ENCODE measurements at regions not wholly inside any gene's neighbourhood (a gene's known extent, or its start where the extent isn't known, plus 50 kb on each side); places are given as distances from the start of the nearest gene placed in this dataset.

DNA sequence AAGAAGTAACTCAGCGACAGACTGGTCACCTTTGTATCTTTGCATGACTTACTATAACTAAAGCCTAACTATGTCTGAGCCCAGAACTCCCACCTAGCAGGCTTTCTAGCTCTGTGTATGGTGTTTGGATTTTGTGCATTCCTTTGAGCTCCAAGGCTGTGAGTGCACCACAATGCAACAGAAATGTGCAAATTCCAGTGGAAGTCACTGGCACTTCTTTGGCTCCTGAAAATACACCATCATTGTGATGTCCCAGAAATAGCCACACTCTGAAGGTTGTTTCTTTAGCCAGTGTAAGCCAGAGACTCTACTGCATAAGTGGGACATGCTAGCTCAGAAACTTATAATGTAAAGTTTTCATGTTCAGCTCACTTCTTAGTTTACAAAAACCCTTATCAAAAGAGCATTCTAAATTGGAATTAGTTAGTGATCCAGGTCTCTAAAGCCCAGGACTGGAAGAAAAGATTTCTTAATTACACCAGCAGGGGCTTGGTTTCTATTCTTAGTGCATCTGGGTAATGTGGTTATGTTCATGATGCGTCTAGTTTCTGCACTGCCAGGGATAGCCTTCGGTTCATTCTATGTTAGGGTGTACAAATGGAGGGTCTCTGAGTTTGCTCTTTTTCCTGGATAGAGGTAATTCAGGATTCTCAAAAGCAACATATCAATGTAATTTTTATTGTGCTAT is 1239.5 kb upstream of the ZEB2 start:
- Histone ChIP-seq H3K9me3 (ENCODE audit: control insufficient read depth in 1 of 2, low read length in 2 of 2) (no peaks in the 10 kb centered on the region), H3K4me1 (ENCODE audit: control insufficient read depth in 1 of 2, insufficient read depth in 2 of 2, low read length in 2 of 2) (peaks cover 0 to 16% of the 10 kb centered on the region in 2 donors), H3K4me3 (ENCODE audit: low read depth in 1 of 2, low read length in 2 of 2) (no peak overlapping the region), H3K27ac (ENCODE audit: low read length) (no peak overlapping the region), H3K36me3 (ENCODE audit: control insufficient read depth in 1 of 2, insufficient read depth in 2 of 2, low read length in 2 of 2) (no peaks in the 10 kb centered on the region), H3K27me3 (ENCODE audit: low read depth, low read length) (no peaks in the 10 kb centered on the region)

DNA sequence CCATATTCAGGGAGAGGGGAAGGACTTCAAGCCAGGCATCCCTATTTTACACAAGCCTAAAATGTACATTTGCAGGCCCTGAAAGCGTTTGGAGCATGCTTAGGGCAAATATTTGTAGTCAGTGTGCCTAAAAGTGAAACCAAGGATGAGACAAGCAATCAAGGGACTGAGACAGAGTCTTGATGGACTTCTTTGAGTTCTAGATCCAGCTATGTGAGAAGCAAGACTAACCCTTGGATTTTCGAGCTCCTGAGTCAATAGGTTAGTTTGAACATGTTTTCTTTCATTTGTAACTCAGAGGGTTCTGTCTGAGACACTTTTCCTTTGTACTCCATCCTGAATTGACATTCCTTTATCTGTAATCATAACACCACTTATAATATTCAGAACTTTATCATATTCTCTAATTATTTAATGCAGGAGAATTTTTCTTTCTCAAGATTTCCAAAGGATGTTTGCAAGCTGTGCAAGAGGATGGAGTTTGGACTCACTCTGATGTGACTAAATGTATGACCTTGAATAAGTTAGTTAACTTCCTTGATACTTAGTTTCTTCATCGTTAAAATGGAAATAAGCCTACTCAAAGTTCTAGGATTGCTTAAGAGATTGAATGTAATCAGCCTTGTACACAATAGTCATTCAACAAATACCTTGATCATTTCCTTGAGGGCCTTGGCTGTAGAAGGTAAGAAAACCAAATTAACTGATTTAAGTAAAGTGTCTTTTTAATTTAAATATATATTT is 1237.8 kb upstream of the ZEB2 start:
- Histone ChIP-seq H3K27ac (ENCODE audit: low read length) (no peak overlapping the region), H3K4me3 (ENCODE audit: low read depth in 1 of 2, low read length in 2 of 2) (no peak overlapping the region), H3K27me3 (ENCODE audit: low read depth, low read length) (no peaks in the 10 kb centered on the region), H3K36me3 (ENCODE audit: control insufficient read depth in 1 of 2, insufficient read depth in 2 of 2, low read length in 2 of 2) (no peaks in the 10 kb centered on the region), H3K4me1 (ENCODE audit: control insufficient read depth in 1 of 2, insufficient read depth in 2 of 2, low read length in 2 of 2) (peaks cover 0 to 16% of the 10 kb centered on the region in 2 donors), H3K9me3 (ENCODE audit: control insufficient read depth in 1 of 2, low read length in 2 of 2) (no peaks in the 10 kb centered on the region)

DNA sequence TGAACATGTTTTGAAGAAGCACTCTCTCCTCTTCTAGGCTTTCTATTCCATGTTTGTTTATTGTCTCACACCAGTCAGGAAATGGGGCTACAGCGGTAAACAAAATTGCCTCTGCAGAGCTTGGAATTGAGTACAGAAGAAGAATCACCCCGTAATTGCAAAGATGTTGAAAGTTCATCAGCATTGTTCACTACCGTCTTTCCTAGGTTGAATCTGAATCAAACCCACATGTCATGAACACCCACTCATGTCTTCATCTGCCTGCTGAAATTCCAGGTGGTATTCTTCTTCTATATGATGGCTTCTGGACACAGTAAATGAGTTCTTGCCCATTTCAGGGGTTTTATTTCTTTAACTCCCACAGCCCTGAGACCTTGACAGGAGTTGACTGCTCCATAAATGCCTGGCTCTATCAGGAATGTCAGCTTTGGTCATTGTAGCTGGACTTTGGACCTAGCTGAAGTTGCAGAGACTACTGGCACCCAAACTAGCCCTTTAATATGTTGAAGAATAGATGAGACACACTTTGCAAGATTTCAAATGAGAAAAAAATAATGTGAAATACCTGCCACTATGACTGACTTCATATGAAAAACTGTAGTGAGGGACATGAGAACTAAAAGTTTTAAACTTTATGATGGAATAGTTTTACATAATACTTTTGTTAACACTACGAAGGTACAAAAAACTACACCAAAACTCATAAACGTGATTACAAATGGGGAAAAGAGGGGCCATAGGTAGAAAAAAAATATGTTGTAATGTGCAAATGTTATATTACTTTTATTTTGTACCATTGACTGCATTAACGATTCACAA is 1235.3 kb upstream of the ZEB2 start:
- Histone ChIP-seq H3K9me3 (ENCODE audit: control insufficient read depth in 1 of 2, low read length in 2 of 2) (no peaks in the 10 kb centered on the region), H3K4me3 (ENCODE audit: low read depth in 1 of 2, low read length in 2 of 2) (no peak overlapping the region), H3K4me1 (ENCODE audit: control insufficient read depth in 1 of 2, insufficient read depth in 2 of 2, low read length in 2 of 2) (peaks cover 0 to 18% of the 10 kb centered on the region in 2 donors), H3K27ac (ENCODE audit: low read length) (no peak overlapping the region), H3K27me3 (ENCODE audit: low read depth, low read length) (no peaks in the 10 kb centered on the region), H3K36me3 (ENCODE audit: control insufficient read depth in 1 of 2, insufficient read depth in 2 of 2, low read length in 2 of 2) (no peaks in the 10 kb centered on the region)

DNA sequence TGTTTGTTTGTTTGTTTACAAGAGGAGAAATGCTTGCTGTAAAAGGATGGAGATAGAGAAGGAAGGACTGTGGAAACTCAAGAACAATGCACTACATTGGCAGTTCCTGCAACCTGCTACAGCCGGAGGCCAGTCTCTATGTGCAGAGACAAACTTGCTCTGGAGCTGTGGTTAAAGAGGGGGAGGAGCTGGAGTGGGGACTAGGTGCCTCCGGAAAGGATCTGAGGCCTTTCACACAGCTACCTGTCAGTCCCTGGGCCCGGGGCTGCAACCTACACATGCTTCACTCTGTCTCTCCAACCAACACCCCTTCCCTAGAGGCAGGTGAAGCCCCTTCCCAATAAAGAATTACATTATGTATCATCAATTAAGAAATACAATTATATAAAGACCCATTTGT is 1234.0 kb upstream of the ZEB2 start:
- Histone ChIP-seq H3K4me1 (ENCODE audit: control insufficient read depth in 1 of 2, insufficient read depth in 2 of 2, low read length in 2 of 2) (peaks cover 0 to 12% of the 10 kb centered on the region in 2 donors), H3K9me3 (ENCODE audit: control insufficient read depth in 1 of 2, low read length in 2 of 2) (no peaks in the 10 kb centered on the region), H3K36me3 (ENCODE audit: control insufficient read depth in 1 of 2, insufficient read depth in 2 of 2, low read length in 2 of 2) (no peaks in the 10 kb centered on the region), H3K27ac (ENCODE audit: low read length) (no peak overlapping the region), H3K27me3 (ENCODE audit: low read depth, low read length) (no peaks in the 10 kb centered on the region), H3K4me3 (ENCODE audit: low read depth in 1 of 2, low read length in 2 of 2) (no peak overlapping the region)

DNA sequence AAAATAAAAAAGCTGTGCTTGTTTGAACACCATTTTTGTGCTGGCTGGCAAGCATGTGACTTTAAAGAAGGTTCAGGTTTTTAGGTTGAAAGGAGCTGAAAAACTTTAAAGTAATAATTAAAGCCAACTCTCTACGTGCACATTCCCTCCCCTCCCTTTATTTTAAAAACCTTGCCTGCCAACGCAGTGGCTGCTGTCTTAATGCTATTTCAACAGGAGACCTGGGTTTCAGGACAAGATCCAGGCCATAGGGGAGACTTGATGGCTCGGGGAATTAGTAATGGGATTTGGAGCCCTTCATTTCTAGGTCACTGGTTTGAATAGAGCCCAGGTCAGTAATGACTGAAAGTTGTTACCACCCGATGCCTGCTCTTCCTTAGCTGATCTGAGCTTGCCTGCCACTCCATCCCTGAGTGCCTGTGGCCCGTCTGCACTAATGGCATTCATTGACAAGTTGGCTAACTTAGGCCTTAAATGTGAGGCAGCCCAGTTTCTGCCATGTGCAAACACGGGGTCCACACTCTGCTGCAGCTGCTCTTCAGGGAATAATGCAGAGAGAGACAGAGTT is 1233.2 kb upstream of the ZEB2 start:
- no peaks in the 10 kb centered on the region for H3K27me3 ChIP-seq (ENCODE audit: low read depth, low read length)
- H3K27ac ChIP-seq (ENCODE audit: low read length), result peak overlapping the region; percentile 56
- no peak overlapping the region for H3K4me3 ChIP-seq (ENCODE audit: low read depth in 1 of 2, low read length in 2 of 2)
- peaks cover 0 to 12% of the 10 kb centered on the region in 2 donors for H3K4me1 ChIP-seq (ENCODE audit: control insufficient read depth in 1 of 2, insufficient read depth in 2 of 2, low read length in 2 of 2)
- no peaks in the 10 kb centered on the region for H3K36me3 ChIP-seq (ENCODE audit: control insufficient read depth in 1 of 2, insufficient read depth in 2 of 2, low read length in 2 of 2)
- no peaks in the 10 kb centered on the region for H3K9me3 ChIP-seq (ENCODE audit: control insufficient read depth in 1 of 2, low read length in 2 of 2)

DNA sequence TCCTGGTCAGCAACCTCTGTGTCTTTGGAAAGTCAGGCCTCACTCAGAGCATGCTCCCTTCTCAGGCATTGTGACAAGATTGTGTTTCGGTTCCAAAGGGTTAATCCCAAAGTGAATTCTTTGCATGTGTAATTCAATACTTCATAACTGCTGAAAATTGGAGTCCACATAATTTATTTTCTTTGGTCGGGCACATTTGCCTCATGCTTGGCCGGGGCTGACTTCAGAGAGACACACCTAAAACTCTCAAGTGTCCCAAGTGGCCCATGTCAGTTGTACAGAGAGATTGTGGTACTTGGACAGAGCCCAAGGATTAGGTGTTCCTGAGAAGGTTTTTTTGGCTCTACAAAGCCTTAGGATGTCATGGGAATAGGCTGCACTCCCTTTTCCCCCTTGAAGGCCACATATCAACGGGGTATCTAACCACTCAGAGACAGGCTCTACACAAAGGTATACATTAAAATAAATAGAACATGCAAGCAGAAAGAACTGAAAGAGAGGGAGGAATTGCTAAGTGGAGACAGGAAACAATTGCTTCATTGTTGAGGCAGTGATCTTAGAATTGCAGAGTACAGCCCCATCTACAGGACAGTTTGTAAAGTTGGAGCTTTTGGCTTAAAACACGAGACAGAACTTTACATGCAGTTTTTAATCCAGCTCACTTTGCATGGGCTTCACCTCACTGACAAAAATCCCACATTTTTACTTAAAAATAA is 1232.3 kb upstream of the ZEB2 start:
- Histone ChIP-seq H3K36me3 (ENCODE audit: control insufficient read depth in 1 of 2, insufficient read depth in 2 of 2, low read length in 2 of 2) (no peaks in the 10 kb centered on the region), H3K4me3 (ENCODE audit: low read depth in 1 of 2, low read length in 2 of 2) (no peak overlapping the region)

DNA sequence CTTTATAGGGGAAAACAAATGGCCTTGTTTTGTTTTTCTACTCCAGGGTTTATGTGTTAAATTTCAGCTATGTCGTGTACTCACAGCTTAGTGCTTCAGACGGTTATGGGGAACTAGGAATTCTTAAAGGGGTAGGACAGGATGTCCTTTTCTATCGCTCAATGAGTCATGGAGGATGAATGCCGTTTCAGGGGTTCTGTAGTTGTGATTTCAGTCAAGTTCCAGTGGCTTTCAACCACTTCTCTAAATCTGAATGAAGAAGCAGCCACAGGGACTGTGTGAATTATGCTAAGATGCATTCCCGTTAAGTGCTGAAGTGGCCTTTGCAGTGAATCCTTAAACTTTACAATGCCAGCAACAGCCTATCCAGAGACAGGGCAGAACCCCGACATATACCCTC is 1231.7 kb upstream of the ZEB2 start:
- H3K27ac ChIP-seq (ENCODE audit: low read length), result peak overlapping the region; percentile 56
- H3K27me3 ChIP-seq (ENCODE audit: low read depth, low read length), result no peaks in the 10 kb centered on the region

More for the DNA sequence above, 1232.3 kb upstream of the ZEB2 start:
- Histone ChIP-seq H3K9me3 (ENCODE audit: control insufficient read depth in 1 of 2, low read length in 2 of 2) (no peaks in the 10 kb centered on the region), H3K4me1 (ENCODE audit: control insufficient read depth in 1 of 2, insufficient read depth in 2 of 2, low read length in 2 of 2) (peaks cover 0 to 12% of the 10 kb centered on the region in 2 donors), H3K27ac (ENCODE audit: low read length) (peak overlapping the region; percentile 56), H3K27me3 (ENCODE audit: low read depth, low read length) (no peaks in the 10 kb centered on the region)

DNA sequence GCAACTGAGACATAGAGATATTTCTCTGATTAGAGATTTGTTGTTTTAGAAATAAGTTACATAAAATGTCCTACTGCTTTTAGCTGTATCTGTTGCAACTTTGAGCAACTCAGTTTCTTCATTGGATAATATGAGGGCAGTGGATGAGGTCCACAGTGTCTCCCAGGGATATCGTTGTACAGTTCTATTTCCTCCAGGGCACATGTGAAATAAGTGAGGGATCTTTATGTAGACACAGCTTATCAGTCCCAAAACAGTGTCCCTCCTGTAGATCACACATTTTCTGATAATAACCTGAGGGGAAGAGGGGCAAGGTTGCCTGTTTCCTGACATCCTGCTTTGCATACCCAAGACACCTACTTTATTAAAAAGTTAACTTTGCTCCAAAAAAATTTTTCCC is 1231.2 kb upstream of the ZEB2 start:
- H3K27me3 ChIP-seq (ENCODE audit: low read depth, low read length), result no peaks in the 10 kb centered on the region
- peak overlapping the region; percentile 34 for H3K27ac ChIP-seq (ENCODE audit: low read length)
- no peak overlapping the region for H3K4me3 ChIP-seq (ENCODE audit: low read depth in 1 of 2, low read length in 2 of 2)
- H3K36me3 ChIP-seq (ENCODE audit: control insufficient read depth in 1 of 2, insufficient read depth in 2 of 2, low read length in 2 of 2), result no peaks in the 10 kb centered on the region
- H3K4me1 ChIP-seq (ENCODE audit: control insufficient read depth in 1 of 2, insufficient read depth in 2 of 2, low read length in 2 of 2), result peaks cover 0 to 12% of the 10 kb centered on the region in 2 donors
- H3K9me3 ChIP-seq (ENCODE audit: control insufficient read depth in 1 of 2, low read length in 2 of 2), result no peaks in the 10 kb centered on the region

More for the DNA sequence above, 1231.7 kb upstream of the ZEB2 start:
- Histone ChIP-seq H3K4me3 (ENCODE audit: low read depth in 1 of 2, low read length in 2 of 2) (no peak overlapping the region), H3K9me3 (ENCODE audit: control insufficient read depth in 1 of 2, low read length in 2 of 2) (no peaks in the 10 kb centered on the region), H3K36me3 (ENCODE audit: control insufficient read depth in 1 of 2, insufficient read depth in 2 of 2, low read length in 2 of 2) (no peaks in the 10 kb centered on the region), H3K4me1 (ENCODE audit: control insufficient read depth in 1 of 2, insufficient read depth in 2 of 2, low read length in 2 of 2) (peaks cover 0 to 12% of the 10 kb centered on the region in 2 donors)

DNA sequence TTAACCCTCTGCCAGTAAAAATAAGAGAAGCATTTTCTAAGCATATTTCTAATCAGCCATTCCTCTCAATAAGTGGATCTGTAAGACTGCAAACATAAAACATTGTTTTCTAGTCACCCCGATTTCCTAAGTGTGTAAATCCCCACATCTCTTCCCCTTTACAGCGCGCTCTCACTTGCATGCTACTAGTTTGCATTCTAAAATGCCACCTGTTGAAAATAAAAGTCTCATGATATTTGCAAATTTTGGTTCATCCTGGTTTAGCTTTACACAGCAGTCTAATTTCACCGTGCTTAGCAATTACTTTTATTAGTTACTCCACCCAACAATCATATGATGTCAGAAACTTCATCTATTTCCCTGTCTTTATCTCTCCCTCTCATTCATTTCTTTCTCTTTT is 1230.7 kb upstream of the ZEB2 start:
- H3K27ac ChIP-seq (ENCODE audit: low read length), result peak overlapping the region; percentile 34
- no peaks in the 10 kb centered on the region for H3K27me3 ChIP-seq (ENCODE audit: low read depth, low read length)
- no peak overlapping the region for H3K4me3 ChIP-seq (ENCODE audit: low read depth in 1 of 2, low read length in 2 of 2)
- H3K9me3 ChIP-seq (ENCODE audit: control insufficient read depth in 1 of 2, low read length in 2 of 2), result no peaks in the 10 kb centered on the region
- H3K36me3 ChIP-seq (ENCODE audit: control insufficient read depth in 1 of 2, insufficient read depth in 2 of 2, low read length in 2 of 2), result no peaks in the 10 kb centered on the region
- peaks cover 0 to 12% of the 10 kb centered on the region in 2 donors for H3K4me1 ChIP-seq (ENCODE audit: control insufficient read depth in 1 of 2, insufficient read depth in 2 of 2, low read length in 2 of 2)

DNA sequence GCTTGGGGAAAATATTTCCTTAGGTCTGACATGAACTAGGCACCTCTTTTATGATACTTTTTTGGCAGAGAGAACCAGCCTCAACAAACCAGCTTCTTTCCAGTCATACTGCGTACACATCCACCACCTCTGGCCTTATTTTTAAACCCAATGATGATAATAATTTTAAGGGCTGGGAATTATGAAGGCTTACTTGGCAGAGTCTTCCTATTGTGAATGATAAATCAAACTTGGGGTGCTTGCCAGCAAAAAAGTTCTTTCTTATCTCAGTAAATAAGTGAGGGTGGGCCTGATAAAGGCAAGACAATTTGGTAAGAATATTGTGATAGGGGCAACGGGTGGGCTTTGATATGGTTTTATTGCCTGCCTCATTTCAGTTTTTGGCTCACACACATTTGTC is 1230.2 kb upstream of the ZEB2 start:
- no peak overlapping the region for H3K4me3 ChIP-seq (ENCODE audit: low read depth in 1 of 2, low read length in 2 of 2)
- H3K27ac ChIP-seq (ENCODE audit: low read length), result no peak overlapping the region
- H3K4me1 ChIP-seq (ENCODE audit: control insufficient read depth in 1 of 2, insufficient read depth in 2 of 2, low read length in 2 of 2), result peaks cover 0 to 12% of the 10 kb centered on the region in 2 donors
- H3K9me3 ChIP-seq (ENCODE audit: control insufficient read depth in 1 of 2, low read length in 2 of 2), result no peaks in the 10 kb centered on the region
- H3K27me3 ChIP-seq (ENCODE audit: low read depth, low read length), result no peaks in the 10 kb centered on the region
- no peaks in the 10 kb centered on the region for H3K36me3 ChIP-seq (ENCODE audit: control insufficient read depth in 1 of 2, insufficient read depth in 2 of 2, low read length in 2 of 2)

Data from muscle layer of duodenum (tissue), 2 donors.